ENCODE measurements at regions not wholly inside any gene's neighbourhood (a gene's known extent, or its start where the extent isn't known, plus 50 kb on each side); places are given as distances from the start of the nearest gene placed in this dataset.

DNA sequence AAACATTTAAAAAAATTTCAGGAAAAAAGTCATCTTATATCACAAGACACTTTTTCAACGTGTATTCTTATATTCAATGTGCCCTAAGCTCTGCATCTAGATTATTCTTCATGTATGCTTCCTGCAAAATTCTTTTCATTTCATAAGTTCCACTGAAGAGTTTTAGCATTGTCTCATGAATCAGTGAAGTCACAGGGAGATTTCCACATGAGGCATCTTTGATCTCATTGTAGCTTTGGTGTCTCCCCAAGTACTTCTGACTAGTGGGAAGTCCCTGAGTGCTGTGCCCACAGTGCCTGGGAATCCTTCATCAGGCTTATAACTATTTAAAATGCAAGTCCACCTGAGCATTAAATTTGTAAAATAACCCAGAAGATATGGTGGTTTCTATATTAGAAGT, 123.8 kb downstream of the MAD2L1 start:
- H3K27me3 ChIP-seq (replicated peaks in 1 of 2; ENCODE audit: control insufficient read depth in 2 of 2, insufficient read depth in 2 of 2, low read length in 1 of 2) = no peaks in the 10 kb centered on the region; a peak in 1 of 4 replicates
- H4K20me1 ChIP-seq (ENCODE audit: control insufficient read depth, insufficient read depth) = no peaks in the 10 kb centered on the region
- 0% methylated on average over 1 of the region's 1 CpG for WGBS (ENCODE audit: insufficient coverage, insufficient replicate concordance, low lambda C conversion rate, missing lambda C conversion rate)
- ChIA-PET CTCF (no interaction called here), POLR2A (no interaction called here), SMC1A (ENCODE audit: uncharacterized antibody, unreplicated experiment) (no interaction called here), RAD21 (ENCODE audit: unreplicated experiment) (no interaction called here)
- H3K4me2 ChIP-seq (ENCODE audit: control insufficient read depth, insufficient read depth) = no peak overlapping the region
- no TSS peak for BruUV-seq (replicated peaks)
- ATAC-seq (no peak), FAIRE-seq (no peak), DNase-seq (ENCODE audit: low read depth, low spot score) (no peak)
- H3K4me1 ChIP-seq (ENCODE audit: control insufficient read depth, insufficient read depth, low read length) = no peaks in the 10 kb centered on the region
- TF ChIP-seq MTA2 (IDR thresholded peaks at IDR 0.05; ENCODE audit: low read depth) = no peak
- TF ChIP-seq, protein P1, sequence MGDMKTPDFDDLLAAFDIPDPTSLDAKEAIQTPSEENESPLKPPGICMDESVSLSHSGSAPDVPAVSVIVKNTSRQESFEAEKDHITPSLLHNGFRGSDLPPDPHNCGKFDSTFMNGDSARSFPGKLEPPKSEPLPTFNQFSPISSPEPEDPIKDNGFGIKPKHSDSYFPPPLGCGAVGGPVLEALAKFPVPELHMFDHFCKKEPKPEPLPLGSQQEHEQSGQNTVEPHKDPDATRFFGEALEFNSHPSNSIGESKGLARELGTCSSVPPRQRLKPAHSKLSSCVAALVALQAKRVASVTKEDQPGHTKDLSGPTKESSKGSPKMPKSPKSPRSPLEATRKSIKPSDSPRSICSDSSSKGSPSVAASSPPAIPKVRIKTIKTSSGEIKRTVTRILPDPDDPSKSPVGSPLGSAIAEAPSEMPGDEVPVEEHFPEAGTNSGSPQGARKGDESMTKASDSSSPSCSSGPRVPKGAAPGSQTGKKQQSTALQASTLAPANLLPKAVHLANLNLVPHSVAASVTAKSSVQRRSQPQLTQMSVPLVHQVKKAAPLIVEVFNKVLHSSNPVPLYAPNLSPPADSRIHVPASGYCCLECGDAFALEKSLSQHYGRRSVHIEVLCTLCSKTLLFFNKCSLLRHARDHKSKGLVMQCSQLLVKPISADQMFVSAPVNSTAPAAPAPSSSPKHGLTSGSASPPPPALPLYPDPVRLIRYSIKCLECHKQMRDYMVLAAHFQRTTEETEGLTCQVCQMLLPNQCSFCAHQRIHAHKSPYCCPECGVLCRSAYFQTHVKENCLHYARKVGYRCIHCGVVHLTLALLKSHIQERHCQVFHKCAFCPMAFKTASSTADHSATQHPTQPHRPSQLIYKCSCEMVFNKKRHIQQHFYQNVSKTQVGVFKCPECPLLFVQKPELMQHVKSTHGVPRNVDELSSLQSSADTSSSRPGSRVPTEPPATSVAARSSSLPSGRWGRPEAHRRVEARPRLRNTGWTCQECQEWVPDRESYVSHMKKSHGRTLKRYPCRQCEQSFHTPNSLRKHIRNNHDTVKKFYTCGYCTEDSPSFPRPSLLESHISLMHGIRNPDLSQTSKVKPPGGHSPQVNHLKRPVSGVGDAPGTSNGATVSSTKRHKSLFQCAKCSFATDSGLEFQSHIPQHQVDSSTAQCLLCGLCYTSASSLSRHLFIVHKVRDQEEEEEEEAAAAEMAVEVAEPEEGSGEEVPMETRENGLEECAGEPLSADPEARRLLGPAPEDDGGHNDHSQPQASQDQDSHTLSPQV (IDR thresholded peaks at IDR 0.05) = no peak
- no peak for TF ChIP-seq JUNB (IDR thresholded peaks at IDR 0.05)
- no peak for TF ChIP-seq ZBTB33 (IDR thresholded peaks at IDR 0.05)
- no peak overlapping the region for H3K9ac ChIP-seq (ENCODE audit: control insufficient read depth, insufficient read depth, low read length)
- in situ Hi-C loops (cut with MboI) = no loop called here
- H3K36me3 ChIP-seq (ENCODE audit: control insufficient read depth in 2 of 2, insufficient read depth in 2 of 2, low read length in 1 of 2) = no peaks in the 10 kb centered on the region
- no peak overlapping the region for H3K27ac ChIP-seq (ENCODE audit: control insufficient read depth, insufficient read depth)
- H3K79me2 ChIP-seq (ENCODE audit: control insufficient read depth, insufficient read depth, low read length) = no peaks in the 10 kb centered on the region
- intact Hi-C loops (cut with micrococcal nuclease; ENCODE audit: unreplicated experiment) = no loop called here
- no peak overlapping the region for H2AFZ ChIP-seq (ENCODE audit: control insufficient read depth, low read depth, low read length)
- H3K4me3 ChIP-seq = no peak overlapping the region
- H3K9me3 ChIP-seq (replicated peaks; ENCODE audit: control insufficient read depth, insufficient read depth, low read length) = no peaks in the 10 kb centered on the region

Measured in GM12878 (cell line).